Activated CD4-positive, CD25-positive, alpha-beta regulatory T cell (primary cell): ENCODE measurements at regions not wholly inside any gene's neighbourhood (a gene's known extent, or its start where the extent isn't known, plus 50 kb on each side); places are given as distances from the start of the nearest gene placed in this dataset.
"Not testable (repeated sequence)": the region's sequence is repeated elsewhere in the genome, so short reads cannot be mapped to it uniquely, and the experiment has no call there.

Source experiments
- DNase-seq, 4 experiments: peaks; one replicate each; lab custom pipeline; 2025; lab: John Stamatoyannopoulos, UW

DNA sequence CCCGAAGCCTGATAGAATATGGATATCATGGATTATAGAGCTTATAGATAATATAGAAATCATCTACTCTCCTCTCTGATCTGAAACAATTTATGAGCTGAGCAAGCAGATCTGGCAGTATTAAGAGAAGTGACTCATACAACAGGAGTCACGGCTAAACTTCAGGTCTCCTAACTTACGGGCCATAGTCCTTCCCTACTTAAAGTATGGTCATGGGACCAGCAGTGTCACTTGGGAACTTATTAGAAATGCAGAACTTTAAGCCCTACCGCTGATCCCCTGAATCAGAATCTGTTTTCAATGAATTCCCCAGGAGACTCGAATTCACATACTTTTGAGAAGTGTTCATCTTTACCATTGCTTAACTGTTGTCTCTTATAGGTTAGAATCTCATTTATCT lies 195.7 kb upstream of the FANCL start:
- DNase-seq, result no peak

DNA sequence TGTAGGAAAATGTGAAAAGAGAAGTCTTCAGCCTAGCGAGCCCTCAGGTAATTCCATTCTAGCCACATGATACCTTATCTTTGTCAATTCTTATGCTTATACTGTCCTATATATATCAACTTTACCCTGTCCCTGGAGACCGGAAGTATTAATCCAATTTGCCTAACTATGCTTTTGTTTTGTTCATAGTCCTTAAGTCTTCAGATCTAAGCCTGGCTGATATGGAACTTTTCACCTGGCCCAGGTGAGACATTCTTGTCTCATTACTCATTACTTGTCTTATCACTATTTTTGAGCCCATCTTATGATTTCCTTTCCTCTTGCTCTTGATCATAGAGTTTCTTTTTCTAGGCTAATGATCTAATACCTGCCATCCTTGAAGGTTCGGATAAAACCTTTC lies 194.1 kb upstream of the FANCL start:
- no peak for DNase-seq

DNA sequence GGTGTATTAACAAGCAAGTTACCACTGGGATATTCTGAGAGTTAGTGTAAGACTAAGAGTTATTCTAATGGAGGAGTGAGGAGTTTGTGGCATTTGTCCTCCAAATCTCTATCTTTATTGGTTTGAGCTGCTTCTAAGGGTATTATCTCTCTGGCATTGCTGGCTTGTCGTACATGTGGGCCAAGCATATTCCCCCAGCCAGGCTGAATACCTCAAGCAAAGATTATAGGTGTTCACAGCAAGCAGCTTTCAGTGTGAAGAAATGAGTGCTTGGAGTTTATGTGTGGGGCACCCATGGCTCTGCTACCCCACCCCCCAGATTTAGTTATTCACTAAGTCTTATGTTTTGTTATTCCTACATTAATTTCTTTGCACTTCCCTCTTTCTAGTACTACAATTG lies 193.6 kb upstream of the FANCL start:
- no peak for DNase-seq

DNA sequence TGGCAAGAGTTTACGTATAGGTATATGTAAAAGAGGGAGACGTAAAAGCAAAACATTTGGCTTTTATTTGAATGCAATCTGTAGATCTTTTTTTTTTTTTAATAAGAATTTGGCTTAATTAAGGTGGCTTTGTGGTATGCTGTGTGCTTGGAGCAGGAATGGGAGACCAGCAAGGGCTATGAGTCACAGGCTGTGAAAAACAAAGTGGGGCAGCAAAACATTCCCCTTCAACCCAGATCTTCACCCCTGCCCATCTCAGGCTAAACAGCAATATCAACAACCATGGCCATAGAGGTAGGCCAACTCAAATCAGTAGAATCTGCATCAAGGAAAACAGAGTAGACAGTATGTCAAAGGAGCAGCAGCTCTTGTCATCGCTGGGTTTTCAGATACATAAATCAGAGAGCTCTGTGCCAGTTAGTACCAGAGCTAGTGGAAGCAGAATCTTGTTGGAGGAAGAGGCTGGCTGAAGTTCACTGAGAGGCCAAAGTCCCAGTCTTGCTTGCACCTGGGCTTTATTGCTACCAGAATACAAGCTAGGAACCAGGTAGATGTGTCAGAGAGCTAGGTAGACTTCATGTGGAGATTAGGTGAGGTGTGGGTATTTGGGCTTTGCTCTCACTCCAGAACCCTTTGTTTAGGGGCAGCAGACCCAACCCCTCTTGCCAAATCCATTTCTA lies 191.5 kb upstream of the FANCL start:
- no peak for DNase-seq

DNA sequence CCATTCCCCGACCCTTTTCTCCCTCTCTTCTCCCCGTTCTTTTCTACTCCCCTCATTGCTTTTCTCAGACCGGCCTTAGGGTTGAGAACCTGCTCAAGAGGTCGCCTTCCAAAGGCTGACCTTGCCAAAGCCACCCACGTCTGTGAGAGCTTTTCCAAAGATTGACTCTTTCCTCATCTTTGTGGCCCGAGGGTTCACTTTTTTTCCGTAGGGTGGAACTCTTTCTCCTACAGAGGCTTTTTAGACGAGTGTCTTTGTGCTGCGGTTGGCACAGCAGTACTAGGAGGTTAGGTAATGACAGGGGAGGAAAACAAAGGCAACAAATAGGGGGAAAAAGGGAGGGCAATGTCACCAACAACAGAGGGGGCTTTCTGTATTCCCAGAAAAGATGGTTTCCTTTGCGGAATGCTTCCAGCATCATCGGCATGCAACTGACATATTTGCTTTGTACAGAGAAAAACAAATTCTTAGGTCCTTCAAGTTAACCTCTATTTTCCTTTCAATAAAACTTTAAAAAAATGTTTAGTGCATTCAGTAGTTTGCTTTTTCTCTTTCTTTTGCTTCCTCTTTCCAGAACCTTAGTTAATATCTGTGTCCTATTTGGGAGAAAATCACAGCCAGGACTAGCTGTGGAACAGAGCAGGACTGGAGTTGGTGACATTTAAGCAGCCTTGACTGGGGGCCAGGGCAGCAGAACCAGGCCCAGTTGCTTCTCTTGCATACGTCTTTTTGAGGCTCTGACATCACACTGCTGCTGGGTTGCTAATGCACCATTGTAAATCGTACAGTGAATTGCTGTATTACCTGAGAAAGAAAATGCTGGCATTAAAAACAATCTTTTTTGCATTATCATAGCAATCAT lies 188.1 kb upstream of the FANCL start:
- no peak for DNase-seq

DNA sequence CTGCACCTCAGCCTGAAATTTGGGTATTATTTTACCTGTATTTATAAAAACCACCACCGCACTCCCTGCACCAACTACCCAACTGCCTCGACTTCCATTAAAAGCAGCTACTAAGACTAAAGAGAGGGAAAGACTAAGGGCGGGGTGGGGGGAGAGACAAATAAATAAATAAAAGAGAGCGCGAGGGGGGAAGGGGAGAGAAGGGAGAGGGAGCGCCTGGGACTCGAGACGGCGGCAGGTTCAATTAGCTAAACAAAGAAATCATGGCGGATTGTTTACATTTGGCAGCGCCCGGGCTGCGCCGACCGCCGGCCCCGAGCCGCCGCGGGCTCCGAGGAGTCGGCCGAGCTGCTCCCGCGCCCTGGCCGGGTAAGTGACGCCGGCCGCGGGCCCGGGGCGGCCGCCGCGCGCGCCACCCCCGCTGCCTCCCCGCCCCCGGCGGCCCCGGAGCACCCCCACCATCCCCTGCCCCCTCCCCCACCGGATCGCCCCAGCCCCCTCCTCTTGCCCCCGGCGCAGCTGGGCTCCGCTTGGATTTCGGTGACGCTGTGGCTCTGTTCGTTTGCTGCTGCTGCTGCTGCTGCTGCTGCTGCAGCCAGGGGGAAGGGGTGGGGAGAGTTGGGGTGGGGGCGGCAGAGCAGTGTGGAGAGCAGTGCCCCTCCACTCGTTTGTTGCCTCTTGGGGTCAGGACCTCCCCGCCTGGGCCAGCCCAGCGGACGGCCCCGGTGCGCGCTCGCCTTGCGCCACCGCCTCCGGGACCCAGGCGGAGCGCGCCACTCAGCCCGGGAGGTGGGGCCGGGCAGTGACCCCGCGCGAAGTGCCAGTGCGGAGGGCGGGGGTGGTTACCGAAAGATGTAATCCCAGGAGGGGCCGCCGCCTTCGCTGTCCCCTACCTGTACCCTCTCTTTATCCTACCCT lies 187.2 kb upstream of the FANCL start:
- DNase-seq, result no peak

DNA sequence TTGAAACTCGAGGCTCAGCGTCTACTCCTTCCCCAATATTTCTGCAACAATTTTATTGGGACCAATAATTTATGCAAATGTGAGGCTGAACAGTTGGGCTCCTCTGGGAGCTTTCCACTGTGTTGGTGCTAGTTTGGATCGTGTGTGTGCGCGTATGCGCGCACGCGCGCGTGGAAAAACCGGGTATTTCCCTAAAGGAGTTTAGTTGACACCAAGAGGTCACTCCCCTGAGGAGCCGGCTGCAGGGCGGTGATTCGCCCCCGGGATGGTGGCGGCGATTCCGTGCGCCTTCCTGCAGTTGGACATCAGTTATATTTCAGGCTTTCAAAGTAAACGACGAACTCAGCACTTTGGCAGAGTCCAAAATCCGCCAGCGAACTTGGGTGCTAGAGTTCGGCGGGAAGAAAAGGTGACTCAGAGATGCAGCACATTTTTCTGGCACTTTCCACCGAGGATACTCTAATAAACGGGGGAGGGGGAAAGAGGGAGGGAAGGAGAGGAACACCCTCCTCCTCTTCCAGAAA lies 186.5 kb upstream of the FANCL start:
- no peak for DNase-seq

DNA sequence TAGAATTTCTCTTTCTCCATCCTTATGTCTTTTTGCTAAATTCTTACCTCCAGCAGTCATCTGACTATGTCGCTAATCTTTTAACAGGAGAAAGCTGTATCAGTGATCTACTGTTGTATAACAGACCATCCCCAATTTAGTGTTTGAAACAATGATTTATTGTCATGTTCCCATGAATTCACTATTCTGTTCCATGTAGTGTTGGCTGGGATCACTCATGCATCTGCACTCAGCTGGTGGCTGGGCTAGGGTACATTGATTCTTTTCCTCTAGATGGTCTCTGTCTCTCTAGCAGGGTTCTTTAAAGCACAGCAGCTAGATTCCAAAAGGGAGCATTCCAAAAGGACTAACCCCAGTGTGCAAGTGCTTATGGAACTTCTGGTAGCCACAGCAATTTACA lies 184.2 kb upstream of the FANCL start:
- no peak for DNase-seq

DNA sequence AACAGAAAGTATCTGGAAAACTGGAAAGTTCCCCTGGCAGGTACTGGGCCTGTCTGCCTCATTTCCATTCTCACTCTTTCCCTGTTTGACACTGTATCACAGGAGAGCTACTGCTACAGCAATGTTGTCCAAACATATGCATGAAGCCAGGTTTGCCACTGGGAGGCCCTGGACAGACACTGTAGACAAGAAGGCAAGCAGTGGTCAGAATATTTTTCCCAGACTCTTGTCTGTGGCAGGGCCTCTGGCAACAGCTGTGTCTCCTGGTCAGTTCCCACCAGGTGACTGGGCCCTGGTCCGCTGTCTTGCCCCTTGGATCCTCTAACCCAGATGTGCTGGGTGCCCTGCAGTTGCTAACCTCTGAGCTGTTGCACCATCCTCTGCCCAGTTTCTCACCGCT lies 178.9 kb upstream of the FANCL start:
- DNase-seq, result no peak

DNA sequence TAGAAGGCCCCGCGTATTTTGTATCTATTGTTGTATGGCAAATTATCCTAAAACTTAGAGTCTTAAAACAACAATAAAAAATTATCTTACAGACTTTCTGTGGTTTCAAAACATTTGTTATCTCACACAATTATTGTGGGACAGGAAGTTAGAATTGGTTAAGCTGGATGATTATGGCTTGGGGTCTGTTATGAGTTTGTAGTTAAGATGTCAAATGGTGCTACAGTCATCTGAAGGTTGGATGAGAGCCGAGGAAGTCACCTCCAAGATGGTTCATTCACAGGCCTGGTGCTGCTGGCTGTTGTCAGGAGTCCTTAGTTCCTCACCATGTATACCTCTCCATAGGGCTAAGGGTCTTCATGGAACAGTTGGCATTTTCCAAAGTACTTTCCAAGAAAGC lies 175.6 kb upstream of the FANCL start:
- no peak for DNase-seq

DNA sequence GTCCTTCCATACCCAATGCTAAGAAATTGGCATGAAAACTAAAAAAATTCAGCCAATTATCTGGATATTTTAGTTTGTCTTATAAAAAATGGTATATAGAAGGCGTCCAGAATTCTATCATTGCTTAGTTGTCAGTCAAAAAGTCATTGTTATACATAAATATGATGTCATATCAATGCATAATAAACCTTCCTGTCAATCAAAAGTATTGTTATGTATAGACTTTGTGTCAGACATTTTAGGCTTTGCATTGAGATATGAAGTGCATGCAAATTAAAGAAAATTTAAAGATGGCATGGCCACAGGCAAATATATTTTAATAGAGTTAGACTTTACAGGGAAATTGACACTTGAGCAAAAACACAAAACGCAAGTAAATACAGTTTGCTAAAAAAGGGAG lies 173.4 kb upstream of the FANCL start:
- DNase-seq, result no peak

DNA sequence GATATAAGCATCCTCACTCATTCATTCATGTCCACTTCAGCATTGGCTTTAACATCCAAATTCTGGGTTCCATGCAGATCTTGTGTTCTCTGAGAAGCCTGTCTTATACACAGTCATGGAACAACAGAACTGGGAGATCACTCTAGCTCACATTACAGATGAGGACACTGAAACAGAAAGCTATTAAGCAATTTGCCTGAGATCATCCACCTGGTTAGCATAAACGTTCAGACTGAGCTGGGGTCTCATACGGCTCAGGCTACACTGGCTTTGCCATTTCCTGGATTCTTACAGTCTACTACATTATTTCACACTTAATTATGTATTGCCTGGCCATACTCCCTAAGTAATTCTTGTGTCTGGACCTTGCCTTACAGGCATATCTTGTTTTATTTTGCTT lies 169.4 kb upstream of the FANCL start:
- DNase-seq, result no peak

DNA sequence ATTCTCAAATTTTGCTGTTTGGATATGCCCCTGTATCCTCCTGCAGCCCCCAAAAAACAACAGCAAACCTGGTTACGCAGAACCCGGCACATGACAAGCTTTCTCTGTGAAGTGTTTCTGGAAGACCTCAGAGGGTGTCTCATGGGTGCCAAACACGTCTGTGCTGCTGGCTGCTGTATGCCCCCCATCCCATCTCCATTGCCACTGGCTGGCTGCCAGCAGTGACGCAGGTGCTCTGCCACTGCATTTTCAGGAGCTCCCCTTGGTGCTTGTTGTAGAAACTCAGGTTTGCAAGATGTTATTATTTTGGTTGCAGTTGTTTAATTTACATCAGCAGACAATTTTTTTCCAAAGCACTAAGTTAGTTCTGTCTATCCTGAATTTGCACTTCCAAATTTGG lies 166.4 kb upstream of the FANCL start:
- no peak for DNase-seq

DNA sequence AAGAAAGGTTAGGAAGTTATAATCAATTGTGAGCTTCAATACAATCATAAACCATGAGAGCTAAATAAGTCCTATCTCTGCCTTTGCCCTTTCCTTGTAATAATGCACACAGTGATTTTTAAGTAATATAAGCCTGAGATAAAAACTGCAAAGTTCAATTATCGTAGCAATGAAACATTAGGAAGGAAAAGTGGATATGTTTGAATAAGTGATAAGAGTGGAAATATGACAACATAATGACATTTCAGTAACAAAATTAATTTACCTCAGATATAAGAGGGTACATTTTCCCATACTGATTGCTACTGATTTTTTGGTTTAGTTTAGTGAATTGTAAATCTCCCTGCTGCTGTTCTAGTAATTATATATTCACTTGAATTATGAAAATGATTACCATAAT lies 164.2 kb upstream of the FANCL start:
- no peak for DNase-seq

DNA sequence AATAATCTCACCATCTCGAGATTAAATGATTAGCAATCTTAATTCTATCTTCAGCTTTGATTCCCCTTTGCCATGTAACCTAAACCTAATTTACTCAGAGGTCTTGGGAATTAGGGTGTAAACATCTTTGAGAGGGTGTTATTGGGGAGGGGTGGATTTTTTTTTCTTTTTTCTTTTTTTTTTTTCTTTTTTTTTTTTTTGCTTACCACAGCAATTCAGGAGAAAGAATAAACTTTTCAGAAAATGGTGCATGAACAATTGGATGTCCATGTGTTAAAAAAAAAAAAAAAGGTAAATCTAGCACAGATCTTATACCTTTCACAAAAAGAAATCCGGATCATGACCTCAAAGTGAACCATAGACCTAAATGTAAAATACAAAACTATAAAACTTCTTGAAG lies 160.8 kb upstream of the FANCL start:
- DNase-seq, result no peak

DNA sequence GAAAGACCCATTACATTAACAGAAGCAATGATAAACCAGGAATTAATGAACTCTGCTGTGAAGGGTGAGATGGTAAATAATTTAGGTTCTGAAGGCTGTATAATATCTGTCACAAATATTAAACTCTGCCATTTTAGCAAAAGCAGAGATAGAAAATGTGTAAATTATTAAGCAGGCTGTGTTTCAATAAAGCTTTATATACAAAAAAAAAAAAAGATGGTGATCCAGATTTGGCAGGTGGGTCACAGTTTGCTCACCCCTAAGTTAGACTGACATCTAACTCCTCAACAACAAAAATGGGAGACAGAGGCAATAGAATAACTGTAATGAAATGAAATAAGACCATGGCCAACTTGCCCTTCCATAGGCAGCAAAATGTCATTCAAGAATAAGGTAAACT lies 157.3 kb upstream of the FANCL start:
- DNase-seq, result no peak

DNA sequence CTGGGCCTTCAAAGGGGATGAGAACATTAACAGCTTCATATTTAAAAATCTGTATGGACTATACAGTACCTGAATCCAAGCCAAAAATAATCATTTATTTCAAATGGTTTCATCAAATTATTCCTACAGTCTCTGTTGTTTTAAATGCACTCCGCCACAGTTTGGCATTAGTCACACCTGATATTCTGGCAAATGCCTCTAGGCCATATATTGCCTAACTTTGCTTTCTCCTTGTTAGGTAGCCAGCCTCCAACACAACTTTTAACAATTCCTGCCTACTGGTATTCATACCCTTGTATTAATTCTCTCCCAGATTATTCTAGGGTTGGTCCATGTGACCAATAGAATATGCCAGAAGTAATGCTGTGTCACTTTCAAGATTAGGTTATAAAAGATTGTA lies 146.6 kb upstream of the FANCL start:
- no peak for DNase-seq

DNA sequence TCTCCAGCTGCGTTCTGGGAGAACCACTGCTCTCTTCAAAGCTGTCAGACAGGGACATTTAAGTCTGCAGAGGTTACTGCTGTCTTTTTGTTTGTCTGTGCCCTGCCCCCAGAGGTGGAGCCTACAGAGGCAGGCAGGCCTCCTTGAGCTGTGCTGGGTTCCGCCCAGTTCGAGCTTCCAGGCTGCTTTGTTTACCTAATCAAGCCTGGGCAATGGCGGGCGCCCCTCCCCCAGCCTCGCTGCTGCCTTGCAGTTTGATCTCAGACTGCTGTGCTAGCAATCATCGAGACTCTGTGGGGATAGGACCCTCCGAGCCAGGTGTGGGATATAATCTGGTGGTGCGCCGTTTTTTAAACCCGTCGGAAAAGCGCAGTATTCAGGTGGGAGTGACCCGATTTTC lies 145.8 kb upstream of the FANCL start:
- not testable (repeated sequence) for DNase-seq

DNA sequence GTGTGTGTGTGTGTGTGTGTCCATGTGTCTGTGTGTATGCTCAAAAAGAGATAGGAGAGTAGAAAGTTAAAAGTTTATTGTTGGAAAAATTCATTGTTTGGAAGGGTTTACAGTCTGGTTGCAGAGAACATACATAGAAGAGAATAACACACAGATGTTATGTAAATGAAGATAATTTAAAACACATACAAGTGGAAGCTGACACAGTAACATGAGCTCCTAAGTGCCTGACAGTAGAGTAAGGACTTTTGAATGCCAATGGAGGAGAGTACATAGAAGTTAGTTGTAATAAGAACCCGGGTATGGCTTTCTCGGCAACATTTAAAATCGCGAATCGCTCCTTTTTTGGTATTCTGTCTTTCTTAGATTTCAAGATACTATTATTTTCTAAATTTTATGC lies 137.0 kb upstream of the FANCL start:
- no peak for DNase-seq

DNA sequence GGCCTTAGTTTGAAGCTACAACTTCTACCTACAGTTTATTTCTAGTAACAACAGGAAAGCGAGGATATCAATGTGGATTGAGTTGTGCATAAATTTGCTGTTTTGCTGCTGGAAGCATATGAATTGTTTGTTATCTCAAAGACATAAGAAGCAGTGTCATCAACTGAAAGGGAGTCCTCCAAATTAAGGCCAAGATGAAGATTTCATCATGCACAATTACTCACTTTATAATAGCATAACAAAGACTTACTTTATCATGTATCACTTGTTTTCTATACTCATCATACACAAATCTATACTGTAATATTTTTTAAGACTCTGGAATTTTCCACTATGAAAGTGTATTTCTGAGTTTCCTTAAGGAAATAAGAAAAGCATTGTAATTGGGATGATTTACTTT lies 136.1 kb upstream of the FANCL start:
- no peak for DNase-seq

DNA sequence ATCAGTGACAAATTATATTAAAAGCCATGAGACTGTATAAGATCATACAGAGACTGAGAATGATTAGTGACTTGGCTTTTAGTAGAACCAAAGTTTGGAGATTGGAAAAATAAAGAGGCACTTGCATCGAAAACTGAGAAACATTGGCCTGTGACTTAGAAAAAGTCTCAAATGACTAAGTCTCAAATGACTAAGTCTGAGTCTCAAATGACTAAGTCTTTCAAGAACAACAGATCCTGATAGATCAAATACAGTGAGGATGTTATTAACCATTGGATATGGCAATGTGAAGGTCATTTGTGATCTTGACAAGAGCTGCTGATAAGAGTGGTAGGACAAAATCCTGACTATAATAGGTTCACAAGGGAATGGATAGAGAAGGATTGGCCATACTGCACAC lies 135.5 kb upstream of the FANCL start:
- DNase-seq, result no peak

DNA sequence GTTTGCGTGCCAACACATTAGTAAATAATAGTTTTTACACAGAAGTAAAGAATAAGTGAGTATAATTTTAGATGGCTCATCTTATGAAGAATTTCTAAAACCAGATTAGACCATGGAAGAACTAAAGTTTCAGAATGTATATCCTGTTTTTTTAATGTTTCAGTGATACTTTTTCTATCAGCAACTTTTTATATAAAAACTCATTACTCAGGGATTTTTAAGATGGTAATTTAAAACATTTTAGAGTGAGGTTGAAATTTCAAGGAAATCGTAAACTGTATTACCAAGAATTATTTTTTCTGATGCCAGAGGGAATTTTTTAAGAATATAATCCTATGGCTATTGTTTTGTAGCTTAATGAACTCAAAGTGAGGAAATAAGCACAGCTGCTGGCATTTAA lies 128.5 kb upstream of the FANCL start:
- no peak for DNase-seq

DNA sequence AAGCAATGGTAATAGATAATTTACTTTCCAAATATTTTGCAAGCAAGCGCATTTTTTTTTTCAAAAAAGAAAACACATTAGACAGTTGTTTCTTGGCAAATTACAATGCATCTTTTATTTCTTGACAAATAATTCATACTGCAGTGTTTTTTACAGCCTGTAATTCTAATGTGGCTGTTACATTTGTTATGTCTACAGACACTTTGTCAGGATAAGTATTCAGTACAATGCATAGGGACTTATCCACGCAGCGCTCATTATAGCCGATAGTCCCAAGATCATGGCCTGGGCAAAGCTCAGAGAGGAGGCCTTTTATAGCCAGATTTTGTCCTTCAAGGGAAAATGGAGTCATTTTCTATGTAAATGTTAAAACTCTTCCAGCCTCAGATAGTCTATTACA lies 123.0 kb upstream of the FANCL start:
- DNase-seq, result no peak
